Adipocyte (in vitro differentiated cells): ENCODE measurements at regions not wholly inside any gene's neighbourhood (a gene's known extent, or its start where the extent isn't known, plus 50 kb on each side); places are given as distances from the start of the nearest gene placed in this dataset.
"Not testable (repeated sequence)": the region's sequence is repeated elsewhere in the genome, so short reads cannot be mapped to it uniquely, and the experiment has no call there.

Source experiments
- DNase-seq: peaks from one replicate; pipeline ENCODE4 v3.0.0-alpha.2; 2015; ENCODE audit warnings: low read depth
- H3K27me3 ChIP-seq: replicated peaks from 2 replicates; pipeline ENCODE4 v1.7.0; 2013; ENCODE audit warnings: mild to moderate bottlenecking, low read length, moderate library complexity; ENCODE audit not compliant: control insufficient read depth, insufficient read depth
- H3K36me3 ChIP-seq: 2 replicates; pipeline ENCODE4 v1.7.0; 2013; ENCODE audit warnings: low read length, mild to moderate bottlenecking, moderate library complexity; ENCODE audit not compliant: control insufficient read depth, insufficient read depth, severe bottlenecking
- H3K4me1 ChIP-seq: 2 replicates; pipeline ENCODE4 v1.7.0; 2013; ENCODE audit warnings: mild to moderate bottlenecking, low read length, moderate library complexity; ENCODE audit not compliant: control insufficient read depth, insufficient read depth
- H3K4me3 ChIP-seq: 2 replicates; pipeline ENCODE4 v1.7.0; 2013; ENCODE audit warnings: mild to moderate bottlenecking, low read length, moderate library complexity
- H3K9ac ChIP-seq: 2 replicates; pipeline ENCODE4 v1.7.0; 2013; ENCODE audit warnings: mild to moderate bottlenecking, low read length, moderate library complexity
- H3K9me3 ChIP-seq: 2 replicates; pipeline ENCODE4 v1.7.0; 2013; ENCODE audit warnings: mild to moderate bottlenecking, low read length, moderate library complexity; ENCODE audit not compliant: control insufficient read depth

- H3K27me3 ChIP-seq, H3K9ac ChIP-seq, H3K4me3 ChIP-seq, DNase-seq, H3K9me3 ChIP-seq, H3K36me3 ChIP-seq: not testable (repeated sequence)
- H3K4me1 ChIP-seq, result peaks cover 15% of the 10 kb centered on the region
Measured at GRCh38 chr7:106713452-106713851, 52.5 kb upstream of the CCDC71L start.

- not testable (repeated sequence) for H3K9me3 ChIP-seq, H3K9ac ChIP-seq, DNase-seq, H3K4me3 ChIP-seq, H3K36me3 ChIP-seq, H3K27me3 ChIP-seq
- H3K4me1 ChIP-seq, result peaks cover 23% of the 10 kb centered on the region
Measured at GRCh38 chr7:106714590-106715442, 53.9 kb upstream of the CCDC71L start.

DNA sequence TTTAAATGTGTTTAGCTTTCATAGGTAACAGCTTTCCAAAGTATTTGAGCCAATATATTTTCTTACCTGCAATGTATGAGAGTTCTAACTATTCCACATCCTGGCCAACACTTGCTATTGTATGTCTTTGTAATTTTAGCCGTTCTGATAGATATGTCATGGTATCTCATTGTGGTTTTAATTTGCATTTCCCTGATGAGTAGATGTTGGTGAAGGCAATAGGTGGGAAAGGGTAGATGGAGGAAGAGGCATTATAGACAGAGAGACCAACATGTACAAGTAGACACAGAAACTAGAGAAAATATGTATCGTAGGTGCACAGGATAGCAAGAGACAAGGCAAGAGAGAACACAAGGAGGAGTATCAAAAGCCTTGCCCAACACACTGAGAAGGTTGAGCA is 54.8 kb upstream of the CCDC71L start:
- H3K4me3 ChIP-seq, result no peak overlapping the region

GRCh38 chr7:106717254-106717954 is 56.4 kb upstream of the CCDC71L start:
- peak overlapping the region; percentile 45 for H3K4me3 ChIP-seq
- H3K27me3 ChIP-seq, result no peaks in the 10 kb centered on the region
- peak overlapping the region; percentile 66 for H3K9ac ChIP-seq
- H3K9me3 ChIP-seq, result peaks cover 2% of the 10 kb centered on the region
- DNase-seq, result peak; percentile 46
- no peaks in the 10 kb centered on the region for H3K36me3 ChIP-seq
- peaks cover 23% of the 10 kb centered on the region for H3K4me1 ChIP-seq

More for the DNA sequence above, 54.8 kb upstream of the CCDC71L start:
- Histone ChIP-seq H3K4me1 (peaks cover 23% of the 10 kb centered on the region), H3K36me3 (no peaks in the 10 kb centered on the region), H3K9me3 (peaks cover 2% of the 10 kb centered on the region), H3K9ac (no peak overlapping the region), H3K27me3 (no peaks in the 10 kb centered on the region)
- no peak for DNase-seq

DNA sequence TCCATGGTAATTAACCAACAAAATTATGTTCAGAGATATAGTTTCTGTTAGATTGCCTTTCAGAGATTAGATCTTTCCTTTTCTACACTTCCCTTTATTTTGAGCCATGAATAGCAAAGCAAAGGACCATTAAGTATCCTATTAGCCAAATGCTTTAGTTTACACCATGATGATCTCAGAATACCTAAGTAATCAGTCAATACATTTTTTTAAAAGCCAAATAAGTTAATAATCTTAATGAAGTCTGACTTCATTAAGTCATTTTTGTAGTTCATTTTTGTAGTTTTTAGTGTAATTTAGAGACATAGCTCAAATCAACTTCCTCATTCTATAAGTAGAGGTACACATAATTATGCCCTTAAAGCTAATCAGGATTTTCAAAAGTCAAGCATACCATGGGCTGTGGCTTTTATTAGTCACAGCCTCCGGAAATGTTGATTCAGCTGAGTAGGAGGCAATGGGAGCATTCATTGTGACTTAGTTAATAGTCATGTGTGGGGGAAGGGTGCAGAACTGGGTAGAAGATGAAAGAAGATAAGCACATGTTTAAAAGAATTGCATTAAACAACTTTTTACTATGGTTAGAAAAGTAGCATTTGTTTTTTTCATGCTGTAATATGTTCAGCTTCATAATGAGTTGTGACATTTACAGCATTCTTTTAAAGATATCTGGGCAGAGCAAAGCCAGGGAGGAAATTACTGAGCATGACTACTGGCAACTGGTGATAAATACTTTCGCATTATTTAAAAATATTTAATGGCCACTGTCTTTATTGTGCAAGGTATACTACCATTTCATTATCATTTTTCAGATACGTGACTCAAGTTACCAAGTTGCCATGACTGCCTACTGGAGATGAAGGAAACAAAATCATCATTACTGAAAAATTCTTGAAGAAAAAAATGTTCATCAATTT is 57.3 kb upstream of the CCDC71L start:
- Histone ChIP-seq H3K9me3 (peaks cover 2% of the 10 kb centered on the region), H3K36me3 (no peaks in the 10 kb centered on the region), H3K4me3 (peak overlapping the region; percentile 45), H3K4me1 (peaks cover 23% of the 10 kb centered on the region), H3K9ac (peak overlapping the region; percentile 66), H3K27me3 (no peaks in the 10 kb centered on the region)
- DNase-seq, result peak; percentile 93

DNA sequence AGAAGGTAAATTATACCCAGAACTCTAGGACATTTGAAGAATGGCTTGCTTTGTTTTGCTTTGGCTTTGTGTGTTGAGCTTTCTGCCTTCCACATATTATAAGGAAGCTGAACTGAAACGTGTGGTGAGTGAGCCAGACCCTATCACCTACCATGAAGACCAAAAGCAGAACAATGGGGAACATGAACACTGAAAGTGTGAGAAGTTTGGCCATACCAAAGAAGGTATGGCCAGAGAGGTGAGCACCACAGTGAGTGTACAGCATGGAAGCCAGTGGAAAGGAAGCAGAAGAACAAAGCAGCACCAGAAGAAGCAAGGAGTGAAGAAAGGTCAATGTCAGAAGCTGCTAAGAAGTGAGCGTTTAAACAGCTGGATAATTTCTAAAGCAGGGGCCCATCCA is 59.7 kb upstream of the CCDC71L start:
- H3K27me3 ChIP-seq, result no peaks in the 10 kb centered on the region
- H3K4me3 ChIP-seq, result no peak overlapping the region
- DNase-seq, result no peak
- no peaks in the 10 kb centered on the region for H3K9me3 ChIP-seq
- no peaks in the 10 kb centered on the region for H3K36me3 ChIP-seq
- H3K9ac ChIP-seq, result no peak overlapping the region
- peaks cover 23% of the 10 kb centered on the region for H3K4me1 ChIP-seq

DNA sequence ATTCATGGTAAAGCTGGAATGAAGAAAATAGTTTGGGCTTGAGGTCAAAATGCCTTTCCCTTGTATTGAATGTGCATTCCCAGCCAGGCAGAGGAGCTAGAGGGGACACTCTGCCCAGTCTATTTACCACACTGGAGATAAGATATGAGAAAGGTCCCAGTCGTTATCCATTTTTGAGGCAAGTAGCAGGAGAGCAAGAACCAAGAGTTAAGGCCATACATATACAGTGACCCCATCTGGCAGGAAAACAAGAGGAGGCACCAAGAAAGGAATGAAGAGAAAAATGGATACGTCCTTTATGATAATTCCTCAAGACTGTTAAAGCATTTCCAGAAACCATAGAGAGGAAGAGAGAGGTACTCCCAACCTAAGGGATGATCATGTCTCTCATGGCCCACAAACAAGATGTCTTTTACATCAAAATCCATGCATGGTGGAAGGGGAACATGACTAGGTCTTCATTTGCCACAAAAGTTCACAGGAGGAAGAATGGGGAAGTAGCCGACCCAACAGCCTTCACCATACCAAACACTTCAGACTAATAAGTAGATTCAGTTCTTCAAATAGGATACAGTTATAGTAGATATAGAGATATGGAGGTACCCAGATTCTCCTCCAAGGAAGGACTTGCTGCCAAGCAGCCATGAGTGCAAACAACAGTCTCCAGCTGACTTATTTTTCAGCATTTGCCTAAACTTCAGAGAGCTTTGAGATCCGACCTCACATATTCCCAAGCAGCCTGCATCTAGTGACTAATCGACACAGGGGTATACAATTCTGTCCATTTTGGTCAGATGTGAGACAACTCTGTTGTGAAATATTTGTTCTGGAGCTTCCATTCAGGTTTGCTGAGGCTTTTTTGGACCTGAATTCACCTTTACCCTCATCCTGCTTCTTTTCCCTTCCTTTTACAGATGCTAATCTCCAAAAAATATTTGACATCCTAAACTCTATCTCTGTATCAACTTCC is 61.1 kb upstream of the CCDC71L start:
- Histone ChIP-seq H3K36me3 (no peaks in the 10 kb centered on the region), H3K9ac (no peak overlapping the region), H3K4me1 (peaks cover 20% of the 10 kb centered on the region), H3K9me3 (no peaks in the 10 kb centered on the region), H3K27me3 (no peaks in the 10 kb centered on the region), H3K4me3 (no peak overlapping the region)
- no peak for DNase-seq

GRCh38 chr7:106723398-106723797 is 62.4 kb upstream of the CCDC71L start:
- no peak for DNase-seq
- H3K4me1 ChIP-seq, result peaks cover 9% of the 10 kb centered on the region
- H3K27me3 ChIP-seq, result no peaks in the 10 kb centered on the region
- H3K9me3 ChIP-seq, result no peaks in the 10 kb centered on the region
- H3K9ac ChIP-seq, result no peak overlapping the region
- no peaks in the 10 kb centered on the region for H3K36me3 ChIP-seq
- no peak overlapping the region for H3K4me3 ChIP-seq

GRCh38 chr7:106729720-106730385 is 68.9 kb upstream of the CCDC71L start:
- Histone ChIP-seq H3K36me3 (no peaks in the 10 kb centered on the region), H3K9me3 (no peaks in the 10 kb centered on the region), H3K9ac (no peak overlapping the region), H3K4me1 (no peaks in the 10 kb centered on the region), H3K4me3 (no peak overlapping the region), H3K27me3 (no peaks in the 10 kb centered on the region)
- no peak for DNase-seq

DNA sequence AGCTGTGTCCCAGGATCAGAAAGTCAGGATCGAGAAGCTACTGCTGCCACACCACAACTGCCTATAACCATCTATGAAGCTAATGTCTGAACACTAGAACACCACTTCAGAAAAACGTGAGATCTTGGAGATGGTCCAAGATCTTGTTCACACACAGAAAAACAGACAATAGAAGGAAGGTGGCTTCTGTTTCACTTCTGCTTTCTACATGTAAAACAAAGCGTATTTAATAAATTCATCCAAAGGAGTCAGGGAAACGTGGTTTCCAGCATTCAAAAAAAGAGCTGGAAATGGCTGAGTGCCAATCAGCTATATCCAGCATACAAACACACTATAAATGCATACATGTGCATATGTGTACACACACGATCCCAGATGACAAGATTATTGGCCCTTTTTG is 70.2 kb upstream of the CCDC71L start:
- H3K4me1 ChIP-seq, result no peaks in the 10 kb centered on the region
- DNase-seq, result no peak
- no peaks in the 10 kb centered on the region for H3K9me3 ChIP-seq
- H3K36me3 ChIP-seq, result no peaks in the 10 kb centered on the region
- H3K27me3 ChIP-seq, result no peaks in the 10 kb centered on the region
- H3K4me3 ChIP-seq, result no peak overlapping the region
- no peak overlapping the region for H3K9ac ChIP-seq
